Peyer's patch (tissue), 4 donors: ENCODE measurements at regions not wholly inside any gene's neighbourhood (a gene's known extent, or its start where the extent isn't known, plus 50 kb on each side); places are given as distances from the start of the nearest gene placed in this dataset.

Experiments
- CTCF ChIP-seq, 6 experiments: fragments of 450-650 bp in 4 of 6; fragments of 200-600 bp in 2 of 6; sonication (generic) in 1 of 6; IDR thresholded peaks; one replicate each; pipeline ENCODE4 v1.5.1; 2017 to 2019; ENCODE audit warnings: antibody characterized with exemption in 6 of 6, mild to moderate bottlenecking in 3 of 6, moderate library complexity in 1 of 6
- POLR2A ChIP-seq, 2 donors: fragments of 450-650 bp; IDR thresholded peaks; one replicate each; pipeline ENCODE4 v1.5.1; 2017; ENCODE audit warnings: antibody characterized with exemption in 2 of 2, mild to moderate bottlenecking in 2 of 2, moderate library complexity in 2 of 2

GRCh38 chr2:9758741-9759140, 84.5 kb upstream of the TAF1B start:
- TF ChIP-seq POLR2A (IDR thresholded peaks at IDR 0.05) (no peak), CTCF (IDR thresholded peaks at IDR 0.05) (no peak)
